Activated naive CD8-positive, alpha-beta T cell treated with anti-CD3 and anti-CD28 coated beads for 36 hours (primary cell): ENCODE measurements at regions not wholly inside any gene's neighbourhood (a gene's known extent, or its start where the extent isn't known, plus 50 kb on each side); places are given as distances from the start of the nearest gene placed in this dataset.

Source experiments
- DNase-seq: peaks from one replicate; pipeline ENCODE4 v3.0.0; 2021
- H3K27ac Mint-ChIP-seq: one replicate; pipeline ENCODE4 v1.8.0; 2022; ENCODE audit warnings: mild to moderate bottlenecking, moderate library complexity, mixed read lengths
- H3K27me3 Mint-ChIP-seq: one replicate; pipeline ENCODE4 v1.8.0; 2022; ENCODE audit warnings: mild to moderate bottlenecking, mixed read lengths
- H3K36me3 Mint-ChIP-seq: one replicate; pipeline ENCODE4 v1.8.0; 2021; ENCODE audit warnings: mild to moderate bottlenecking, mixed read lengths
- H3K4me1 Mint-ChIP-seq: one replicate; pipeline ENCODE4 v1.8.0; 2021; ENCODE audit warnings: mixed read lengths
- H3K4me3 Mint-ChIP-seq: one replicate; pipeline ENCODE4 v1.8.0; 2022; ENCODE audit warnings: mild to moderate bottlenecking, moderate library complexity, mixed read lengths
- H3K9me3 Mint-ChIP-seq: one replicate; pipeline ENCODE4 v1.8.0; 2022; ENCODE audit warnings: mixed read lengths

DNA sequence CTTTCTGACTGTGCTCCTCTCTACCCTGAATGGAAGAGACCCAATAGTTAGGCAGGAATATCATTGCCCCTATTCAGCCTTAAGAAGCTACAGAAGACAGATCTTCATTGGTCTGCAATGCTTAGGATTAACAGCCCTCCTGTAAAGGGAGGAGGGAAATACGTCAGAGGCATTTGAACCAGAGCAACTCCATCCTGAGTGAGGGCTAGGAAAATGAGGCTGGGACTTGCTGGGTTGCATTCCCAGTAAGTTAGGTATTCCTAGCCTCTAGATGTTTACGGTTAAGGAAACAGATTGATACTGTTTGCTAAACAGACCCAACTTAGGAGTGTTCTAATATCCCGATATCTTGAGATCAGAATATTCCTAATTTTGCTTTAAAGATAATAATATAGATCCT is 63.5 kb downstream of the PCDH18 start:
- no peaks in the 10 kb centered on the region for H3K4me1 Mint-ChIP-seq
- H3K27me3 Mint-ChIP-seq = no peaks in the 10 kb centered on the region
- H3K27ac Mint-ChIP-seq = no peak overlapping the region
- no peak for DNase-seq
- H3K9me3 Mint-ChIP-seq = peaks cover 2% of the 10 kb centered on the region
- H3K4me3 Mint-ChIP-seq = no peak overlapping the region
- no peaks in the 10 kb centered on the region for H3K36me3 Mint-ChIP-seq

DNA sequence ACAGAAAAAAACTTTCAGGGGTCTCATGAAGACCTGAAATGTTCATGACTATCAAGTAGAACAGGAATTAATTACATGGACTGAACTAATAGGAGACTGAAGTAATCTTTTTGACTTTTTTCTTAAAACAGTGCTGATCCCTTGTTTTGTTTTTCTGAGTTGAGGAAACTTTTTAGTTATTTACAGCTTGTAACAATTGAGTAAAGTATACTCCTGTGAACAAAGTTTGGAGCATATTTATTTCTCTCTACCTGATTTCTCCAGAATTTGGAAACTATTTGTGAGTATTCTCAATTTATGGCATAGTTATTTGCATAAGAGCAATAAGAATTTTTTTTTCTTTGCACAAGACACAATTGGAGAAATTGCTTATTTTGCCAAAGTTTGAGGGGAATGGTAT is 64.8 kb downstream of the PCDH18 start:
- Mint-ChIP-seq H3K27ac (no peak overlapping the region), H3K9me3 (peaks cover 2% of the 10 kb centered on the region), H3K4me1 (no peaks in the 10 kb centered on the region), H3K4me3 (no peak overlapping the region), H3K27me3 (no peaks in the 10 kb centered on the region), H3K36me3 (no peaks in the 10 kb centered on the region)
- DNase-seq = no peak

GRCh38 chr4:137463377-137464003 is 68.8 kb downstream of the PCDH18 start:
- Mint-ChIP-seq H3K4me1 (no peaks in the 10 kb centered on the region), H3K4me3 (no peak overlapping the region), H3K36me3 (no peaks in the 10 kb centered on the region), H3K27ac (no peak overlapping the region), H3K27me3 (no peaks in the 10 kb centered on the region), H3K9me3 (peaks cover 2% of the 10 kb centered on the region)
- no peak for DNase-seq

- Mint-ChIP-seq H3K9me3 (peaks cover 5% of the 10 kb centered on the region), H3K4me1 (no peaks in the 10 kb centered on the region), H3K27me3 (peaks cover 3% of the 10 kb centered on the region), H3K27ac (no peak overlapping the region), H3K4me3 (no peak overlapping the region), H3K36me3 (no peaks in the 10 kb centered on the region)
- no peak for DNase-seq
Measured at GRCh38 chr4:137455647-137456321, 76.5 kb downstream of the PCDH18 start.

DNA sequence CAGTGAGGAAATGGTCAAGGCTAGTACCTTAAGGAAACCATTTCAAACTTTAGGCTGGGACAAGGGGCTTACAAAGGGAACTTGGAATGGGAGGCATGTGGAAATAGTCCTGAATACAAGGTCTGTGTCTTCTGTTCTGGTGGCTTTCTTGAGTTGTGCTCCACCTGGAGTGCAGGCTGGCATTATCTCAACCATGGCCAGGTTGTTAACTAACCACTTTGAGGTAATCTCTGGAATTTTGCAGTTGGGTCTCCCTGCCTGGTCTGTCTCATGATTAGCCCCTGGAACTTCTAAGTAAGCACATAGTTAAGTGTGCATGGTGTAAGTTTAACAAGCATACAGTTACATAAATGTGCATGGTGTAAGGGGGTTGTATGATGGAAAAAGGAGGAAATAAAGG is 77.5 kb downstream of the PCDH18 start:
- H3K9me3 Mint-ChIP-seq = peaks cover 5% of the 10 kb centered on the region
- H3K27me3 Mint-ChIP-seq = peaks cover 3% of the 10 kb centered on the region
- no peaks in the 10 kb centered on the region for H3K36me3 Mint-ChIP-seq
- H3K27ac Mint-ChIP-seq = no peak overlapping the region
- H3K4me3 Mint-ChIP-seq = no peak overlapping the region
- no peak for DNase-seq
- H3K4me1 Mint-ChIP-seq = no peaks in the 10 kb centered on the region

GRCh38 chr4:137452799-137453198 is 79.5 kb downstream of the PCDH18 start:
- peaks cover 5% of the 10 kb centered on the region for H3K9me3 Mint-ChIP-seq
- H3K4me3 Mint-ChIP-seq = no peak overlapping the region
- H3K27ac Mint-ChIP-seq = no peak overlapping the region
- H3K4me1 Mint-ChIP-seq = no peaks in the 10 kb centered on the region
- no peak for DNase-seq
- H3K27me3 Mint-ChIP-seq = peaks cover 3% of the 10 kb centered on the region
- no peaks in the 10 kb centered on the region for H3K36me3 Mint-ChIP-seq

DNA sequence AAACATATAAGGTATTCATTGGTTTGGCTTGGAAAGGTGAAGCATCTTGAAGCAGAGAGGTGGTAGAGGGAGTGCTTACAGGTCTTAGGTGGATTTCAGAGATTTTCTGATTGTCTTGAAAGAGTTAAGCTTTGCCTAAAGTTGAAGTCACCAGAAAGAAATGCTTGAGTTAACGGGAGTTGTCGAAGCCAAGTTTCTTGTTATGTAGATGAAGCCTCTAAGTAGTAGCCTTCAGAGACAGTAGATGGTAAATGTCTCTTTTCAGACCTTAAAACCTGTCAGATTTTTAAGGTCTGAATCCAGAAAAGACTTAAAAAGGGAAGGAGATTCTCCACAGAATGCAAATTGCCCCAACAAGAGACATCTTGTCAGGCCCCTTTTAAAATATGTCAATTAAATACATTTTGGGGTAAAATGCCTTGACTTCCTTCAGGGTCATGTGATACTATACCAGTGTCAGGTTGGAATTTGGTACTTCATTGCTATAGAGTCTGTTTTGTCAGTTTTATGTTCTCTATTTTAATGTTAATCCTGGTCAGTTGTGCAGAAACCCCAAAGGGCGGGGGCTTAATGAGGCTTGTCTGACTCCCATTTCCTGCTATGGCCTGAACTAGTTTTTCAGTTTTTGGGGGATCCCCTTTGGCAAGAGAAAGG is 81.0 kb downstream of the PCDH18 start:
- Mint-ChIP-seq H3K36me3 (no peaks in the 10 kb centered on the region), H3K27ac (no peak overlapping the region), H3K9me3 (peaks cover 5% of the 10 kb centered on the region), H3K27me3 (peaks cover 3% of the 10 kb centered on the region), H3K4me1 (no peaks in the 10 kb centered on the region), H3K4me3 (no peak overlapping the region)
- DNase-seq = no peak

GRCh38 chr4:137448402-137448801 is 83.9 kb downstream of the PCDH18 start:
- no peak overlapping the region for H3K4me3 Mint-ChIP-seq
- H3K9me3 Mint-ChIP-seq = peaks cover 1% of the 10 kb centered on the region
- H3K27ac Mint-ChIP-seq = no peak overlapping the region
- H3K27me3 Mint-ChIP-seq = no peaks in the 10 kb centered on the region
- no peaks in the 10 kb centered on the region for H3K4me1 Mint-ChIP-seq
- DNase-seq = no peak
- H3K36me3 Mint-ChIP-seq = no peaks in the 10 kb centered on the region

DNA sequence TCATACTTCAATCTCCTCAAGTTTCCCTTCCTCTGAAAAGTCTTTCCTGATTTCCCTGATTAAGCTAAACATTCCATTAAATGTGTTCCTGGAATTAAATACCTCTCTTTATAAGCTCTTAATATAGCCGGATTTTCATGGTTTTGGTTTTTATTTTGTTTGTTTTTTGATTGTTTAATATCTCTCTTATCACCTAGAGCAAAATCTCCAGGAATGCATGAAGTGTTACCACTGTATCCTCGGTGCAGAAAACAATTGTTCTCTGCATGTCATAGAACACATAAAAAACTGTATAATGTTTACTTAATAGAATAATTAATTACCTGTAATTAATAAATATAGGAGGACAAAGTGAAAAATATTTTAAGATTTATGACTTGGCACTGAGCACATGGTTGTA is 86.2 kb downstream of the PCDH18 start:
- Mint-ChIP-seq H3K27me3 (no peaks in the 10 kb centered on the region), H3K9me3 (no peaks in the 10 kb centered on the region), H3K36me3 (no peaks in the 10 kb centered on the region), H3K27ac (no peak overlapping the region), H3K4me3 (no peak overlapping the region), H3K4me1 (no peaks in the 10 kb centered on the region)
- DNase-seq = no peak

DNA sequence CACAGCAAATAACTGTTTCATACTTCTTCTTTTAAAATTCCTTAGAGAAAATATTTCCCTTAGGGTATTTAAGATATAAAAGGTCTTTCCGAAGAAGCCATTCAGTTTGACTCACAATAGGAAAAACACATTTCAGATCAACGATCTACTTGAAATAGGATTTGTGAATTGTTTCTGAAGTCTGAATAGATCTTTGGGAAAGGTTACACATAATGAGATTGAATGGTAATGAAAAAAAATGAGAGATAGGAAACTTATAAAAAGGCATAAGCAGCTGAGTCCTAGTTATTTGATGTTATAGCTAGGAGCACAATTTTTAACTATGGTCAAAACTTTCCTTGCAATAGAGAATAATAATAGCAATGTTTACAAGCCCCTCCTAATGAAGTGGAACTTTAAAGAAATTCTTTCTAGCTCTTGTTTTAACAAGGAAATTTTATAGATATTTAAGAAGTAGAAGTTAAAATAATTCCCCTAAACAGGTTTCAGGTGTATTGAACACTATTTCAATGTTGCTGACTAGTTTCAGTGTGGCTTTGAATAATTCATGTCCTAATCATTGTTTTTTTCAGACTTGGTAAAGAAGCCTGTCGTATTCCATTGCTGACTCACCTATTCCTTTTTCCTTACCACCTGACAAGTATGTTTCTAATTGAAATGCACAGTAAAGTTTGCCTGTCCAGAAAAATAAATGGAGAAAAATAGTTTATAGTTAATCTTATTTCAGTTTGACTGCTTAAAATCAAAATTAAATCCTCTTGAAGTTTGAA is 89.1 kb downstream of the PCDH18 start:
- no peaks in the 10 kb centered on the region for H3K4me1 Mint-ChIP-seq
- H3K9me3 Mint-ChIP-seq = no peaks in the 10 kb centered on the region
- H3K4me3 Mint-ChIP-seq = no peak overlapping the region
- H3K27me3 Mint-ChIP-seq = no peaks in the 10 kb centered on the region
- H3K36me3 Mint-ChIP-seq = no peaks in the 10 kb centered on the region
- H3K27ac Mint-ChIP-seq = no peak overlapping the region
- DNase-seq = no peak

GRCh38 chr4:137432446-137433311 is 99.6 kb downstream of the PCDH18 start:
- H3K4me1 Mint-ChIP-seq = no peaks in the 10 kb centered on the region

GRCh38 chr4:137430171-137430570 is 102.1 kb downstream of the PCDH18 start:
- H3K4me3 Mint-ChIP-seq = no peak overlapping the region
- H3K27ac Mint-ChIP-seq = no peak overlapping the region
- no peaks in the 10 kb centered on the region for H3K36me3 Mint-ChIP-seq
- no peaks in the 10 kb centered on the region for H3K4me1 Mint-ChIP-seq
- DNase-seq = no peak
- peaks cover 2% of the 10 kb centered on the region for H3K9me3 Mint-ChIP-seq
- H3K27me3 Mint-ChIP-seq = no peaks in the 10 kb centered on the region

More at GRCh38 chr4:137432446-137433311, 99.6 kb downstream of the PCDH18 start:
- Mint-ChIP-seq H3K9me3 (peaks cover 2% of the 10 kb centered on the region), H3K27me3 (no peaks in the 10 kb centered on the region), H3K27ac (no peak overlapping the region), H3K4me3 (no peak overlapping the region), H3K36me3 (no peaks in the 10 kb centered on the region)
- DNase-seq = no peak

GRCh38 chr4:137427411-137427810 is 104.9 kb downstream of the PCDH18 start:
- H3K27me3 Mint-ChIP-seq = no peaks in the 10 kb centered on the region
- no peak for DNase-seq
- no peaks in the 10 kb centered on the region for H3K36me3 Mint-ChIP-seq
- no peaks in the 10 kb centered on the region for H3K4me1 Mint-ChIP-seq
- peaks cover 5% of the 10 kb centered on the region for H3K9me3 Mint-ChIP-seq
- no peak overlapping the region for H3K4me3 Mint-ChIP-seq
- no peak overlapping the region for H3K27ac Mint-ChIP-seq

- Mint-ChIP-seq H3K36me3 (no peaks in the 10 kb centered on the region), H3K9me3 (peaks cover 5% of the 10 kb centered on the region), H3K27ac (no peak overlapping the region), H3K4me1 (no peaks in the 10 kb centered on the region), H3K27me3 (no peaks in the 10 kb centered on the region), H3K4me3 (no peak overlapping the region)
- no peak for DNase-seq
Measured at GRCh38 chr4:137425281-137425680, 107.0 kb downstream of the PCDH18 start.
